MG63 (cell line): ENCODE measurements at regions not wholly inside any gene's neighbourhood (a gene's known extent, or its start where the extent isn't known, plus 50 kb on each side); places are given as distances from the start of the nearest gene placed in this dataset.

ENCODE experiments used
- DNase-seq: peaks from one replicate; pipeline ENCODE4 v3.0.0-alpha.2; 2020
- H3K27me3 ChIP-seq: fragments of 250-450 bp; sonication (Bioruptor Pico); 2 replicates; pipeline ENCODE4 v1.5.1; 2020; ENCODE audit warnings: mild to moderate bottlenecking, moderate library complexity
- H3K36me3 ChIP-seq: fragments of 250-450 bp; sonication (Bioruptor Pico); 2 replicates; pipeline ENCODE4 v1.5.1; 2020; ENCODE audit warnings: mild to moderate bottlenecking, moderate library complexity
- H3K4me3 ChIP-seq: fragments of 250-450 bp; sonication (Bioruptor Pico); 2 replicates; pipeline ENCODE4 v1.5.1; 2020; ENCODE audit warnings: mild to moderate bottlenecking, moderate library complexity
- H3K9me3 ChIP-seq: fragments of 250-450 bp; sonication (Bioruptor Pico); 2 replicates; pipeline ENCODE4 v1.5.1; 2020; ENCODE audit warnings: mild to moderate bottlenecking, moderate library complexity

DNA sequence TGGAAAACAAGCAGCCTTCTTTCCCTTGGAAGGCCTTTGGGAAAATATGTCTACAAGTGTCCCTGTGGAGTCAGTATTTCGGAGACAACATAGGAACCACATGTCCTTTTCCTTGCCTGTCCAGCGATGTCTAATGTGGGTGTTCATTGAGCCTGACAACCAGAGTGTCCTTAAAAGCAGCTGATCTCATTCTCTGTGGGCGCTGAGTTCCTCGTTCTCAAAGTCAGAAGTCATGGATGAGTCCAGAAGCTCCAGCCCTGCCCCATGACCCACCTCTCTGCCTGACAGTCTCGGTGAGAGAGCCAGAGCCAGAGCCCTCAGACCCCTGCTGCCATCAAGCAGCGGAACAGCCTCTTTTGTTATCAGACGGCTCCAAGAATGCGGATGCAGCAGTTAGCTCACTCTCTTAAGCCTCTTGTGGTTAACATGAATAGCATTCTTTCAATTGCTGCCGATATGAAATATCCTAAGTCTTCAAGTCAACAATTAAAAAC lies 329.2 kb downstream of the TGFB2 start:
- H3K4me3 ChIP-seq = no peak overlapping the region
- no peaks in the 10 kb centered on the region for H3K27me3 ChIP-seq
- H3K9me3 ChIP-seq = peaks cover 7% of the 10 kb centered on the region; the same call in 1 of the 2 replicates
- no peaks in the 10 kb centered on the region for H3K36me3 ChIP-seq
- DNase-seq = no peak

GRCh38 chr1:218677026-218677425 lies 331.9 kb downstream of the TGFB2 start:
- DNase-seq = no peak
- H3K9me3 ChIP-seq = 0 out of 2 replicates have a peak, but pooled peaks cover 3% of the 10 kb centered on the region
- no peak overlapping the region for H3K4me3 ChIP-seq
- H3K27me3 ChIP-seq = no peaks in the 10 kb centered on the region
- H3K36me3 ChIP-seq = no peaks in the 10 kb centered on the region

DNA sequence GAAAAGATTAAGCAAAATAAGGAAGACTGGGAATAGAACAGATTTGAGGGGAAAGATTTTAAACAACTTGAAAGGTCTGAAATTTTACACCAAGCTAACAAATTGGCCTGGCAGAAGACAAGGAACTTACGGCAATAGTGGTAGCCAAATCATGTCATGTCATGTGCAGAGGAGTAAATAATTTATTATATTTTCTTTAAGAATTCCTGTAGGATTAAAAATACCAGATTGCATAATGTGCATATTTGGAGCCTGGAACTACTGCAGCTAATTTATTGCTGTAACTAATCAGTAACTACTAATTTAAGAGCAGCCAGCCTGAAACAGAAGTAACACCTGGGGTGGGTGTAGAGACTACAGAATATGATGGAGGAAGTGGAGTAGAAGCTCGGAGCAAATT lies 334.3 kb downstream of the TGFB2 start:
- Histone ChIP-seq H3K27me3 (no peaks in the 10 kb centered on the region), H3K9me3 (0 out of 2 replicates have a peak, but pooled peaks cover 3% of the 10 kb centered on the region), H3K36me3 (no peaks in the 10 kb centered on the region), H3K4me3 (no peak overlapping the region)
- no peak for DNase-seq

DNA sequence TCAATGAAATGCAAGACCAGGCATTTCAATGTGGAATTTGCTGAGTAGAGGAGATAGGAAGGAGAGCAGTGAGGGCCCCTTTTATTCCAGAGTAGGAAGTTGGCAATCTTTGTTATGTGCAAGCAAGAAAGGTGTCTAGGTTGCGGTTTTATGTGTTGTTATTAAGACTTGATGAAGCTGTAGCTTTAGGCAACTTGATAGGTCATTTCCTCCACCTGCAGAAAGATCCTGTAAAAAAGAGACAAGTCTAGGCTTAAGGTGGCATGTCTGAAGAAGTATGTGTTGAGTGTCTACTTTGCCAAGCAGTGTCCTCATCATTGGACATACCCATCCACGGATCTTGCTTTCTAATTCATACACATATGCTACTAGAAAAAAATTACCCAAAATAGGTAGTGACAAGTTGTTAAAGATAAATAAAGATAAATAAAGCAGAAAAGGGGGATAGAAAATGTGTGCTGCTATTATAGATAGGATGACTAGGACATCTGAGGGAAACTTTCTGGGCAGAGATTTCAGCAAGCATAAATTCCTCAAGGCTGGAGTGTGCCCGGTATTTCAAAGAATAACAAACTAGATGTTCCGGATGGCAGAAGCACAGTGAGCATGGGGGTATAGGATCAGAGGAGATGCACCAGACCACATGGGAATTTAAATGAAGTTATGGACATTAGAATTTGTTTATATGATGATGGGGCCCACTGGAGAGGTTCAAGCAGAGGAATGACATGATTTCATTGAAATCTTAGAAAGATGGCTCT lies 335.0 kb downstream of the TGFB2 start:
- H3K4me3 ChIP-seq = no peak overlapping the region
- no peaks in the 10 kb centered on the region for H3K27me3 ChIP-seq
- H3K36me3 ChIP-seq = no peaks in the 10 kb centered on the region
- 0 out of 2 replicates have a peak, but pooled peaks cover 3% of the 10 kb centered on the region for H3K9me3 ChIP-seq
- no peak for DNase-seq

- no peak for DNase-seq
- Histone ChIP-seq H3K36me3 (no peaks in the 10 kb centered on the region), H3K27me3 (no peaks in the 10 kb centered on the region), H3K4me3 (no peak overlapping the region), H3K9me3 (no peaks in the 10 kb centered on the region)
Measured at GRCh38 chr1:218683242-218683641, 338.1 kb downstream of the TGFB2 start.

DNA sequence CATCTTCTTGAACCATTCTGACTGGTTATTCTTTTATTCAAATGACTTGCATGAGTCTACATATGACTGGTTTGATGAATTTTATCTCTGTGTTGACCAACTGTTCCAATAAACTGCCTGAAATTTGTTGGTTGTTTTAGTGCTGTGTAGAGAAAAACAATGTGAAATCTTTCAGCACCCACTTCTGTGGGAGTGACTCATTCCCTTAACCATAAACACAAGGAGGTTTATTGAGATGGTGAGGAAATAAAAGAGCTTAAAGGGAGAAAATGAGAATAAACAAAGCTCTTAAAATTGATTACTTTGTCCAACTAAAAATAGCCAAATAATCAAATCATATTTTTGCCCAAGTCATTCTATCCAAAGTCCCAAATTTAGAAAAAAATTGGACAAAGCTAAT lies 341.1 kb downstream of the TGFB2 start:
- DNase-seq = no peak
- H3K4me3 ChIP-seq = no peak overlapping the region
- no peaks in the 10 kb centered on the region for H3K27me3 ChIP-seq
- no peaks in the 10 kb centered on the region for H3K36me3 ChIP-seq
- H3K9me3 ChIP-seq = peaks cover 1% of the 10 kb centered on the region; the same call in 1 of the 2 replicates

GRCh38 chr1:218686761-218687160 lies 341.6 kb downstream of the TGFB2 start:
- H3K4me3 ChIP-seq = no peak overlapping the region
- no peaks in the 10 kb centered on the region for H3K36me3 ChIP-seq
- H3K27me3 ChIP-seq = no peaks in the 10 kb centered on the region
- peaks cover 1% of the 10 kb centered on the region; the same call in 1 of the 2 replicates for H3K9me3 ChIP-seq
- DNase-seq = no peak

GRCh38 chr1:218692808-218693207 lies 347.7 kb downstream of the TGFB2 start:
- Histone ChIP-seq H3K4me3 (no peak overlapping the region), H3K9me3 (peaks cover 1% of the 10 kb centered on the region; the same call in 1 of the 2 replicates), H3K36me3 (no peaks in the 10 kb centered on the region), H3K27me3 (no peaks in the 10 kb centered on the region)
- DNase-seq = no peak

DNA sequence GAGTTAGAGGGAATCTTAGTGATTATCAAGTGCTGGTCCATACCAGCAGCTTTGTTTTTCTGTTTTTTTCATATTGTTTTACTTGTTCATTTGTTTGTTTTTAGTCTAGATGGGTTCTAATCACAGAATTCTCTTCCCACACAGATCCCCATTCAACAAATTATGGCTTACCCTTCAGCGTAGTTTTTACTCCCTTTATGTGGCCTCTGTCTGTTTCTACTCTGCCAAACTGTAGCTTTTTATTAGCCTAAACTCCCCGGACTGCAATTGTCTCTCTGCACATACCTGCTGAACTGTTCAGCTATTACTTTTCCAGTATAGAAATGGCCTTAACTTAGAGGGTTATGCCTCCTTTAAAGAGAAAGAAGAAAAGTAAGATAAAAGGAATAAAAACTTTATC lies 348.5 kb downstream of the TGFB2 start:
- H3K4me3 ChIP-seq = no peak overlapping the region
- H3K36me3 ChIP-seq = no peaks in the 10 kb centered on the region
- H3K27me3 ChIP-seq = no peaks in the 10 kb centered on the region
- no peak for DNase-seq
- peaks cover 1% of the 10 kb centered on the region; the same call in 1 of the 2 replicates for H3K9me3 ChIP-seq

DNA sequence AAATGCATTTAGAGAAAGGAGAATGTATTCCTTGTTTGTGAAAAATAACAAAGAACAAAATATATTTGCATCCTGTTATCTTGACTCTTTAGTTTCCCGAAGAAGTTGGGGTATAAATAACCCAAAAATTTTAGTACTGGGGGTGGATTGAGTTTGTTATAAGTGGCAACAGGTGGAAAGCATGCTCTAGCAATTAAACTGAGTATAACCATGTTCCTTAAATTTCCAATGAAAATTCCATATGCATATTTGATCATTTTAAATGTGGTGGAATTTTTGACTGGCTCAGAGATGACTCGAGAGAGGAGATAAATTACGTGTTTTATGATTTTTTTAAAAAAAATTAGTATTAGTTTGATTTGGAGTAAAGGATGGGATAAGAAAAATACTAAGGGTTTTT lies 348.9 kb downstream of the TGFB2 start:
- H3K9me3 ChIP-seq = peaks cover 1% of the 10 kb centered on the region; the same call in 1 of the 2 replicates
- no peak for DNase-seq
- no peak overlapping the region for H3K4me3 ChIP-seq

GRCh38 chr1:218694636-218695035 lies 349.5 kb downstream of the TGFB2 start:
- Histone ChIP-seq H3K4me3 (no peak overlapping the region), H3K27me3 (no peaks in the 10 kb centered on the region), H3K36me3 (no peaks in the 10 kb centered on the region), H3K9me3 (peaks cover 1% of the 10 kb centered on the region; the same call in 1 of the 2 replicates)
- no peak for DNase-seq

More for the DNA sequence above, 348.9 kb downstream of the TGFB2 start:
- Histone ChIP-seq H3K27me3 (no peaks in the 10 kb centered on the region), H3K36me3 (no peaks in the 10 kb centered on the region)

GRCh38 chr1:218695525-218695924 lies 350.4 kb downstream of the TGFB2 start:
- Histone ChIP-seq H3K9me3 (peaks cover under 1% of the 10 kb centered on the region; the same call in 1 of the 2 replicates), H3K27me3 (no peaks in the 10 kb centered on the region), H3K36me3 (no peaks in the 10 kb centered on the region), H3K4me3 (no peak overlapping the region)
- DNase-seq = no peak

DNA sequence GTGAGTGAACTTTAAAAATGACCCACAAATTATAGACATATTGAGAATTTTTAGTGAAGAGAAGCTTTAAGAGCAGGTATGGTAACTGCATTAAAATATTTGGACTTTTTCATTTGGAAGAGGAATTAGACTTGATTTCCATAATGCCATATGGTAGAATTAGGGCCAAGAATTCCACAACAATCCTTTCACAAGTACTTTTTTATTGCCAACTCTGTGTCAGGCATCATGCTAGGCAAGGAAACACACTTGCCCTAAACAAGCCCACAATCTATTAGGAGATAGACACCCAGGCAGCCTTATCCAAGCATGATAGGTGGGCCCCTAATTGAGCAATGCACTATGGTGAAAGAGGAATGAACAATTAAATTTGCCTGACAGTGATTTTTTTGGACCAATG lies 353.0 kb downstream of the TGFB2 start:
- DNase-seq = no peak
- Histone ChIP-seq H3K9me3 (no peaks in the 10 kb centered on the region; the same call in 1 of the 2 replicates), H3K36me3 (no peaks in the 10 kb centered on the region), H3K4me3 (no peak overlapping the region), H3K27me3 (no peaks in the 10 kb centered on the region)

DNA sequence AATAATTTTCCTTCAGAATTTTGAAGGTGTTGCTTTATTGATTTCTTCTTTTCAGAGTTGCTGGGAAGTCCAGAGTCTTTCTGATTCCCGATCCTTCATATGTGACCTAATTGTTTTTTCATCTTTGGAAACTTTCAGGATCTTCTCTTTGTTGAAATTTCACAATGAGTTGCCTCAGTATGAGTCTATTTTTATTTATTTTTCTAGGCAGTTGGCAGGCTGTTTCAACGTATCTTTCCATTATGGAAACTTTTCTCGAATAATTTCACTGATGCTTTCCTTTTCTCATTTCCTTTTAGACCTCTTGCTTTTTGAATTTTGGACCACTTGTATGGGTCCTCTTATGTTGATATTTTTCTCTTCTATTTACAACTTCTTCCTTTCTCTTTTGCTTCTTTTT lies 354.3 kb downstream of the TGFB2 start:
- Histone ChIP-seq H3K9me3 (no peaks in the 10 kb centered on the region), H3K27me3 (no peaks in the 10 kb centered on the region), H3K4me3 (no peak overlapping the region), H3K36me3 (no peaks in the 10 kb centered on the region)
- no peak for DNase-seq

GRCh38 chr1:218699865-218700264 lies 354.7 kb downstream of the TGFB2 start:
- Histone ChIP-seq H3K4me3 (no peak overlapping the region), H3K36me3 (no peaks in the 10 kb centered on the region), H3K27me3 (no peaks in the 10 kb centered on the region), H3K9me3 (no peaks in the 10 kb centered on the region)
- DNase-seq = no peak

GRCh38 chr1:218700666-218701065 lies 355.5 kb downstream of the TGFB2 start:
- Histone ChIP-seq H3K36me3 (no peaks in the 10 kb centered on the region), H3K4me3 (no peak overlapping the region), H3K9me3 (no peaks in the 10 kb centered on the region), H3K27me3 (no peaks in the 10 kb centered on the region)
- DNase-seq = no peak

- Histone ChIP-seq H3K36me3 (no peaks in the 10 kb centered on the region), H3K9me3 (no peaks in the 10 kb centered on the region), H3K27me3 (no peaks in the 10 kb centered on the region), H3K4me3 (no peak overlapping the region)
- DNase-seq = no peak
Measured at GRCh38 chr1:218701131-218701530, 356.0 kb downstream of the TGFB2 start.

DNA sequence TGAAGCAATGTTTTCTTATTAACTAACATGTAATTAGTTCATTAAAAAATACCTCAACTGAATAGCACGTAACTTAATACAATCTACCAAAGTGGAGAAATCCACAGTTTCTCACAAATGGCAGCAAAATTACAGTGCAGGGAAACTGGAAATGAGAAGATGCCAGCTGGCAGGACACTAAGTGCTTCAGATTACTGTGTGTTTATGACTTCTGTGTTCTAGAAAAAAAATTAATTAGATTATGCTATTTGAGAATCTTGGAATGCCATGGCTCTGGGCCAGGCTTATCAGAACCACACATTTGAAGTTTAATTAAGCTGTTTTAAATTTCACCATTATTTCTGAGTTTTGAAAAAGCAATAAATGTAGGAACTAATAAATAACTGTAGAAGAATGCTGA lies 357.6 kb downstream of the TGFB2 start:
- Histone ChIP-seq H3K9me3 (no peaks in the 10 kb centered on the region), H3K36me3 (no peaks in the 10 kb centered on the region), H3K4me3 (no peak overlapping the region), H3K27me3 (no peaks in the 10 kb centered on the region)
- DNase-seq = no peak
